GM19452 (cell line): ENCODE measurements at regions not wholly inside any gene's neighbourhood (a gene's known extent, or its start where the extent isn't known, plus 50 kb on each side); places are given as distances from the start of the nearest gene placed in this dataset.

ENCODE experiments used
- ATAC-seq: cut with Tn5 transposase; IDR thresholded peaks from one replicate; pipeline ENCODE4 v1.9.1; 2021; ENCODE audit not compliant: unreplicated experiment

GRCh38 chr18:70380915-70381896, 92.4 kb downstream of the SOCS6 start:
- no peak for ATAC-seq
